ENCODE measurements at regions not wholly inside any gene's neighbourhood (a gene's known extent, or its start where the extent isn't known, plus 50 kb on each side); places are given as distances from the start of the nearest gene placed in this dataset.

DNA sequence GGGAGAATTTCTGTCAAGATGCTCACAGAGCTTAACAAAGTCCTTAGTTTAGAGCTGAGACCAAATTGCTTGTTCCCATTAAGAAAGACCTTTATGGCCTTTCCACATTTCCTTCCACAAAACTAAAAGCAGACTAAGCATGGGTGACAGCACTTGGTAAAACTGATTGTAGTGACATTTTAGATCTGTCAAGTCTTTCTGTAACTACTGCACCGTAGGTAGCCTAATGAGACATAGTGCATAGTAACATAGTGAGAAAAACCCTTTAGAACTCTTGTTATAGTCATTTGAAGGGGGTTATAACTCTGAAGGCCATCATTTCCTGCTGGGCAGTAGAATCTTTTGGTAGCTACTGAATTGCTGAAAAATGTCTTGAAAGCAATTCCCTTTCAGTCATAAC is 990.9 kb upstream of the CNTN5 start:
- Histone ChIP-seq H3K9me3 (no peaks in the 10 kb centered on the region), H3K4me3 (no peak overlapping the region), H3K36me3 (no peaks in the 10 kb centered on the region), H3K27ac (no peak overlapping the region), H3K4me1 (no peaks in the 10 kb centered on the region), H3K27me3 (no peaks in the 10 kb centered on the region)
- TF ChIP-seq CTCF (IDR thresholded peaks at IDR 0.05) = no peak
- TF ChIP-seq POLR2A (IDR thresholded peaks at IDR 0.05) = no peak
- DNase-seq = no peak

DNA sequence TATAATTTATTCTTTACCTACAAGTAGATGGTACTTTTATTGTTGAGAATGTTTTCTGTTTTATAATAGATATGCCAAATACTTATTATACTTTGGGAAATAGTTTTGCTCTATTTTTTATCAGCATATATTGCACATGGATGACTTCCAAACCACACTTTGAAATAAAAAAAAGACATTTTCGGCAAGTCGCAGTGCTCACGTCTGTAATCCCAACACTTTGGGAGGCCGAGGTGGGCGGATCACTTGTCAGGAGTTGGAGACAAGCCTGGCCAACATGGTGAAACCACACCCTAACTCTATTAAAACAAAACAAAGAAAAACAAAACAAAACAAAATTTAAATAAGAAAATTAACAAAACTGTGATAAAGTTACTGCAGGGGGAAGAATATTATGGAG is 983.9 kb upstream of the CNTN5 start:
- Histone ChIP-seq H3K27me3 (no peaks in the 10 kb centered on the region), H3K4me1 (no peaks in the 10 kb centered on the region), H3K36me3 (no peaks in the 10 kb centered on the region), H3K9me3 (no peaks in the 10 kb centered on the region), H3K4me3 (no peak overlapping the region), H3K27ac (no peak overlapping the region)
- no peak for DNase-seq
- no peak for TF ChIP-seq CTCF (IDR thresholded peaks at IDR 0.05)
- no peak for TF ChIP-seq POLR2A (IDR thresholded peaks at IDR 0.05)

DNA sequence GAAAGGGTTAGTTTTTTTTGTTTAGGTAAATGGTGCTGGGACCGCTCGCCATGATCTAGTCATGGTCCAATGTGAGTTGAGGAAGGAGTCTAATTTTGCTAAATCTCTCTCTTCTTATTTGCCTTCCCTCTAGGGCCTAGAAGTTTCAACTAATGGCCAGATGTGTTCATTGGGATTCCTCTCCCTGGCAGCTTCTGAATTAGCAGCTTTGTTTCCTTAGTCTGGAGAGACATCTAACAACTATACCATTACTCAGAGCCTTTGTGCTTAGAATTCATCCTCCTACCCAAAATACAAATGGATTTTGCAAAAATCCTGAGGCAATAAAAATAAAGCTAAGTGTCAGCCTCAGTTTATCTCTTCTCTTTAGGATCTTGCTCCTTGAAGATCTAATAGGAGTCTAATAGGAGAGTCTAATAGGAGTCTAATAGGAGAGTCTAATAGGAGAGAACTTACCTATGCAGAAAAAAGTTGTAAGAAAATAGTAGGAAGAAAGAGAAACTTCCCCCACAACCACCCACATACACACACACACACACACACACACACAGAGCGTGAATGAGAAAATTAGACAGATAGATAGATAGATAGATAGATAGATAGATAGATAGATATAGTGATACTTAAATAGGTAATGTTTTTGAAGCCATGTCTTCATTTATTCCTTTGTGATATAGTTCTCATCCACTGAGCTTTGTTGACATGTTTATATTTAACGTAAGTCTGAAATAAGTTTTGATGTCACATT is 980.5 kb upstream of the CNTN5 start:
- H3K27me3 ChIP-seq = no peaks in the 10 kb centered on the region
- no peaks in the 10 kb centered on the region for H3K4me1 ChIP-seq
- TF ChIP-seq POLR2A (IDR thresholded peaks at IDR 0.05) = no peak
- TF ChIP-seq CTCF (IDR thresholded peaks at IDR 0.05) = no peak
- H3K36me3 ChIP-seq = no peaks in the 10 kb centered on the region
- H3K27ac ChIP-seq = no peak overlapping the region
- H3K4me3 ChIP-seq = no peak overlapping the region
- no peaks in the 10 kb centered on the region for H3K9me3 ChIP-seq
- no peak for DNase-seq

DNA sequence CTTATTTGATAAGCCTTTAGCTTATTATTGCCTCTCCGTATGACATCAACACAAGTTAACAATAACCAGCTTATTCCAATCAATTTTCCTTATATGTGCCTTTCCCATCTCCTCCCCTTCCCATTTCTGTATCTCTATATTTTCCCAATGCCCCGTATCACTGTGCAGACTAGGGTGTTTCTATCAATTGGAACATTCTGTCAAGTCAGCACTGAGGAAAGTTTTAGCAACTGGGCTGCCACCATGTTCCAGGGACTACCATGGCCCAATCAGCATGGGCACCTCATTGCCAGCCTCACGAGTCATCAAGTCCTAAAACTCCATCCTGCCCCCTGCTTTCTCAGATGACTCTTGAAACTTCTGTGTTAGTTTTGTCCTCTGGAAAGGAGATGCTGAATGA is 973.1 kb upstream of the CNTN5 start:
- no peak overlapping the region for H3K27ac ChIP-seq
- H3K27me3 ChIP-seq = no peaks in the 10 kb centered on the region
- H3K4me3 ChIP-seq = no peak overlapping the region
- TF ChIP-seq CTCF (IDR thresholded peaks at IDR 0.05) (no peak), POLR2A (IDR thresholded peaks at IDR 0.05) (no peak)
- H3K9me3 ChIP-seq = no peaks in the 10 kb centered on the region
- no peaks in the 10 kb centered on the region for H3K36me3 ChIP-seq
- no peaks in the 10 kb centered on the region for H3K4me1 ChIP-seq
- DNase-seq = no peak

DNA sequence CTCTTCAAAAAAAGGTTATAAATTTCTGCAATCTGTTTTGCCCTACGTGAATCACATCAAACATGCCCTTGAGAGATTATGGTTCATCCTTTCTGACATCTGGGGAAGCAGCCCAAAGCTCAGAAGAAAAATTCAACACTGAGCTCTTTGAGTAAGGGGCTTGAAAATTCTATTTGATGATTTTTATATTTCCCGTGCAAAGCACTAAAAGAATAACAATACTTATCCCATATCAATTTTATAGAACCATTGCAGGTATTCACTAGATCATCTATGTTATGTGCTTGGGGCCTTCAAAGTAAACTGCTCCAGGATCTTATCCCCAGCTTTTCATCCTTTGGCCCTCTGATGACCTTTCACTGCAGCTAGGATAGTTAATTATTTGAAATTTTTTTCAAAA is 966.9 kb upstream of the CNTN5 start:
- Histone ChIP-seq H3K4me1 (no peaks in the 10 kb centered on the region), H3K4me3 (no peak overlapping the region), H3K9me3 (no peaks in the 10 kb centered on the region), H3K27ac (no peak overlapping the region), H3K27me3 (no peaks in the 10 kb centered on the region), H3K36me3 (no peaks in the 10 kb centered on the region)
- TF ChIP-seq CTCF (IDR thresholded peaks at IDR 0.05) (no peak), POLR2A (IDR thresholded peaks at IDR 0.05) (no peak)
- no peak for DNase-seq

DNA sequence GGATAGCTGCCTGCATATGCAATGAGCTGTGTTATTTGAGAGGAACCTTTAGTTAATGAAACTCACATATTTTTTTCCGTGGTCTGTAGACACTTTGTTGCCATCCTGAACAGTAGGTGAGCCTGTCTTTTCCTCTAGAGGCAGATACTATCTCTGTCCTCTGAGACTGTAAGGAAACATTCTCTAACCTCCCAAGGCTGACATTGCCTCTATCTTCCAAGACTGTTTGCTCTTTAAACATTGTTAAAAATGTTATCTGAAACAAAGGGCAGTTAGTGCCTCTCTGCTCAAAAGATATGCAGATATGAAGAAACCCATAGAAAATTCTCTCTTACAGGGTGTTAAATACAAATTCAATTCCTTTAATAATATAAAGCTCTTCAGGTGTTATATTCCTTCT is 963.8 kb upstream of the CNTN5 start:
- TF ChIP-seq POLR2A (IDR thresholded peaks at IDR 0.05) (no peak), CTCF (IDR thresholded peaks at IDR 0.05) (no peak)
- H3K9me3 ChIP-seq = no peaks in the 10 kb centered on the region

More for the DNA sequence above, 963.8 kb upstream of the CNTN5 start:
- Histone ChIP-seq H3K27ac (no peak overlapping the region), H3K4me3 (no peak overlapping the region), H3K36me3 (no peaks in the 10 kb centered on the region), H3K27me3 (no peaks in the 10 kb centered on the region), H3K4me1 (no peaks in the 10 kb centered on the region)
- no peak for DNase-seq

Measured in Peyer's patch (tissue), 4 donors.